ENCODE measurements at regions not wholly inside any gene's neighbourhood (a gene's known extent, or its start where the extent isn't known, plus 50 kb on each side); places are given as distances from the start of the nearest gene placed in this dataset.

GRCh38 chr19:30087381-30088138, 145.5 kb downstream of the URI1 start:
- TF ChIP-seq HDAC2 (IDR thresholded peaks at IDR 0.05) (no peak), POLR2A (IDR thresholded peaks at IDR 0.05; ENCODE audit: low read length) (no peak), NFE2L2 (conservative IDR thresholded peaks at IDR 0.05; ENCODE audit: low read length) (no peak), CTCF (IDR thresholded peaks at IDR 0.05) (no peak)

Data from A549 (cell line).